ENCODE measurements at regions not wholly inside any gene's neighbourhood (a gene's known extent, or its start where the extent isn't known, plus 50 kb on each side); places are given as distances from the start of the nearest gene placed in this dataset.
"Not testable (repeated sequence)": the region's sequence is repeated elsewhere in the genome, so short reads cannot be mapped to it uniquely, and the experiment has no call there.

GRCh38 chrX:121457096-121457495 is 409.7 kb downstream of the GLUD2 start:
- DNase-seq: no peak

GRCh38 chrX:121479406-121479805 is 432.0 kb downstream of the GLUD2 start:
- no peak for DNase-seq

DNA sequence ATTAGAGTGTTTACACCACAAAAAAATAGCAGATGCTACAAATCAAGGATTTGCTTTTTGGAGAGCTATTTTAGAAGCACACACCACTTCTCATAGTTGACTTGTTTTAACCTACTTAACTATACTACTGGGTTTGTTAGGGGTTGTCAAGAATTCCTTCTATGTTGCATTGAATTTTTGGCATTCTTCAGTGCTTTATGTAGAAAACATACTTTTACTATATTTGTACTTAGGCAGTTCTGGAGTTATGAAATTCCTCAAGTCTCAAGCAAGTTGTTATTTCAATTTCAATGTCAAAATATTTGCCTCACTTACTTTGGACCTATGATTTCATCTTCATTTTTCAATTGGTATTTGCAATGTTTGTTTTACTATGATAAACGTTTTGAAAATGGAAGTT is 449.6 kb downstream of the GLUD2 start:
- DNase-seq: no peak

DNA sequence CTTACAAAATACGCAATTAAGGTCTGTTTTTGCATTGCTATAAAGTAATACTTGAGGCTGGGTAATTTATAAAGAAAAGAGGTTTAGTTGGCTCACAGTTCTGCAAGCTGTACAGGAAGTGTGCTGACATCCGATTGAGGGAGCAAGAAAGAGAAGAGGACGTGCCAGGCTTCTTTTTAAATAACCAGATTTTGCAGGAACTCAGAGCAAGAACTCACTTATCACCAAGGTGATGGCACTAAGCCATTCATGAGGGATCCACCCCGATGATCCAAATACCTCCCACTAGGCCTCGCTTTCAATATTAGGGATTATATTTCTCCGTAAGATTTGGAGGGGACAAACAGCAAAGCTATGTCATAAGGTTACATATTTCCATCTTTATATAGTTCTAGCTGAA is 456.7 kb downstream of the GLUD2 start:
- DNase-seq: no peak

- no peak for DNase-seq
Measured at GRCh38 chrX:121546317-121546716, 498.9 kb downstream of the GLUD2 start.

DNA sequence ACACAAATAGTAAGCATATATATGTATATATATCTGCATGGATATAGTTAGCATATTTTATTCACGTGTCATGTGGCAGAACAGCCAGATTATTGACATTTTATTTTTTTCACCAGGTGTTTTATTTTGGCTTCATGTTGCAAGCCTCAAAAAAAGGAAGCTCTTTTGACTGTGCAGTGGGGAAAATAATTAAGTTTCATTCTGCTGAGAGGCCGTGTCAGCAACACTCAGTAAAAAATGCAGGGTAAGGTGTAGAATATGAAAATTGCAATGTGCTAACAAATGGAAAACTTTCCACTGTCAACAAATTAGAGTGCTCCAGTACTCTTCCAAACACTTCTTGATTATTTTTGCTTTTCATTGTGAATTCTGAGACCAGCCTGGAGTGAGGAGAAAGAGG is 511.5 kb downstream of the GLUD2 start:
- DNase-seq: no peak

DNA sequence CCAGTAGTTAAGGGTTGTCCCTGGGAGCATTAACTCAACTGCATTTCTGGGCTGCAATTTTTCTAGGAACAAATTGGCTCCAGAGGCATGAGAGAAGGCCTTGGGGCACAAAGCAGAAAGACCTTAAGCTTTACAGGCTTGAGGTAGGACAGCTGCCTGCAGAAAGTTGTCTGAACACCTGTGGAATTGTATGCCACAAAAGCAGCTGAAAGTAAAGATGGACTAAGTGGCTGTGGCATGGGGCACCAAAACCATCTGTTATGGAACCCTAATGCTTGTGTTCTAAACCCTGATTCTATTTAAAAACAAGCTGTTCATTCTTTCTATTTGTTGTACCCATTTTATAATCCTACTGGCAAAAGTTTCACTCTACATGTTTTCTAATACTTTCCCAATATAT is 515.2 kb downstream of the GLUD2 start:
- DNase-seq: no peak

GRCh38 chrX:121569609-121570008 is 522.2 kb downstream of the GLUD2 start:
- DNase-seq: no peak

DNA sequence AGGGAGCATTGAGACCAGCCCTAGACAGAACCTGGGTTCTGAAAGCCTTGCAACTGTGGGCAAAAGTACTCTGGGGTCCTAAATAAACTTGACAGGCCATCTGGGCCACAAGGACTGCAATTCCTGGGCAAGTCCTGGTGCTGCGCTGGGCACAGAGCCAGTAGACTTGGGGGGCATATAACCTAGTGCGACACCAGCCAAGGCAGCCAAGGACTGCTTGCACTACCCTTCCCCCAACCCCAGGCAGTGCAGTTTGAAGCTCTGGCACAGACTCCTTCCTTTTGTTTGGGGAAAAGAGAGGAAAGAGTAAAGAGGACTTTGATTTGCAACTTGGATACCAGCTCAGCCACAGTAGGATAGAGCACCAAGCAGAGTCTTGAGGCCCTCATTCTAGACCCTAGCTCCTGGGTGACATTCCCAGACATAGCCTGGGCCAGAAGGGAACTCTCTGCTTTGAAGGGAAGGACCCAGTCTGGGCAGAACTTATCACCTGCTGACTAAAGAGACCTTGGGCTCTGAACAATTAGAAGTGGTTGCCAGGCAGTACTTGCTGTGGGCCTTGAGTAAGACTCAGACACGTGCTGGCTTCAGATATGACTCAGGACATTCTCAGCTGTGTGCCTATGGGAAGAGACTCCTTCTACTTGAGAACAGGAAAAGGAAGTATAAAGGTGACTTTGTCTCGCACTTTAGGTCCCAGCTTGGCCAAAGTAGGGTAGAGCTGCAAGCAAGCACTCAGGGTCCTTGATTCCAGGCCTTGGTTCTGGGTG is 522.8 kb downstream of the GLUD2 start:
- no peak for DNase-seq

- DNase-seq: no peak
Measured at GRCh38 chrX:121571333-121571732, 523.9 kb downstream of the GLUD2 start.

DNA sequence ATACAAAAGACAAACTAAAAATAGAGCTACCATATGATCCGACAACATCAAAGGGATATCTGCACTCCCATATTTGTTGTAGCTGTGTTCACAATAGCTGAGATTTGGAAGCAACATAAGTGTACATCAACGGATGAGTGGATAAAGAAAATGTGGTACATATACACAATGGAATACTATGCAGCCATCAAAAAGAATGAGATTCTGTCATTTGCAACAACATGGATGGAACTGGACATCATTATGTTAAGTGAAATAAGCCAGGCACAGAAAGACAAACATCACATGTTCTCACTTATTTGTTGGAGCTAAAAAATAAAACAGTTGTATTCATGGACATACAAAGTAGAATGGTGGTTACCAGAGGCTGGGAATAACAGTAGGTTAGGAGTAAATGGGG is 527.0 kb downstream of the GLUD2 start:
- not testable (repeated sequence) for DNase-seq

DNA sequence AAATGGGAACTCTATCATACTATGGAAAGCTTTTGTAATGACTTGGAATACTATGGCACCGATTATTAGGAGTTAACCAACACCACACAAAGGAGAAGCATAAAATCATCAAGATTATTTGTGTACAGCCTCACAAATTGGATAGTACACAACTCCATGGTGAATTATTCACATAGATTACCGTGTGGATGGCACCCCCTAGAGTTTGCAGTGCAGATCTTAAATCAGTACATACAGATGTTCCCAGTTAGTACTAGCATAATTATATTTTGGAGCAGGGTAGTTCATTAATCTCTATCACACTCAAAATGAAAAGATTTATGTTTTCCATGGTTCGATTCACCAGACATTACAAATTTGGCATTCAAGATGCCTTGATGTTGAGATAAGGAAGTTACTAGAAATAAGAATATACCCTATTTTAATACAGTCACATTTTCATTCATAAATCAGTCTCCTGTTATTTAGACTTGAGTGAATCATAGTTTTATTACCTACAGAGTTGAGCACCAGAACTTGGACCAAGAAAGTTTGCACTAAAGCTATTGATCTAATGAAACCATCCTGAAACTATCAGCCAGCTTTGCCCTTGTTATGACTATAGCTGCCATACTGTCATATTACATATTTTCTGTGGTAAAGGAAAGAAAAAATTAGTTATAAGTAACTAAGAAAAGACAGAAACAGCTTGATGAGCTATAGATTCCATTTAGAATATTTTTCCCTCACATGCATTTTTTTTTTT is 531.8 kb downstream of the GLUD2 start:
- DNase-seq: peak; percentile 27

DNA sequence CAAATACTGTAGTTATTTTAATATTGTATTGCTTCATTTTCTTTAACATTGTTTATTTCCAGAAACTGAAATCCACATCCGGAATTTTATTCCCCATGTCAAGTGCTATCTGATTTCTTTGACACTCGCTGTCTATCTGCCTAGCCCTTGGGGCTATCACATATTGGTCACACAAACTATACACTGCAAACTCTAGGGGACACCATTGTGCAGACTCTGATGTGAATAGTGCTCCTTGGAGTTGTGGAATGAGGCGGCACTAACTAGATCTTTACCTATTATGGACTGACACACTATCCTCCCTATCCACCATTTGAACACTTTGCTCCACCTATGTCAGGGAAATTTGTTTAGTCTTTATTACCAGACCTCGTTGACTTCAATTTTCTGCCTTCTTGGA is 534.5 kb downstream of the GLUD2 start:
- peak; percentile 13 for DNase-seq

- DNase-seq: no peak
Measured at GRCh38 chrX:121585626-121586025, 538.2 kb downstream of the GLUD2 start.

DNA sequence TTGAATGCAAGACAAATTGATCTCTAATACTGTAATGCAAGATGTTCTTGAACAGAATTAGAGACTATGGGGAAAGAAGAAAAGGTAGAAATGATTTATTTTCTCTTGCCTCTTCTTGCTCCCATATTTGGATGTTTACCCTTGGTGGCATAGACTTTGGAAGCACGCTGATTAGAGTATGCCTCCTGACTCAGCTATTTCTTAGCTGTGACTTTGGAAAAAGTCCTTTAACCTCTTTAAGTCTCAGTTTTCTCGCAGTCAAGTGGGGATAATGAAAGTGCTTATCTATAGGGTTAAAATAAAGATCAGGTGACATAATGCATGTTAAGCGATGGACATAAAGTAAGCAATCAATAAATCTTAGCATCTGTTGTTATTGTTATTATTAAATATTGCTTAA is 545.5 kb downstream of the GLUD2 start:
- DNase-seq: no peak

GRCh38 chrX:121598356-121598755 is 550.9 kb downstream of the GLUD2 start:
- no peak for DNase-seq

DNA sequence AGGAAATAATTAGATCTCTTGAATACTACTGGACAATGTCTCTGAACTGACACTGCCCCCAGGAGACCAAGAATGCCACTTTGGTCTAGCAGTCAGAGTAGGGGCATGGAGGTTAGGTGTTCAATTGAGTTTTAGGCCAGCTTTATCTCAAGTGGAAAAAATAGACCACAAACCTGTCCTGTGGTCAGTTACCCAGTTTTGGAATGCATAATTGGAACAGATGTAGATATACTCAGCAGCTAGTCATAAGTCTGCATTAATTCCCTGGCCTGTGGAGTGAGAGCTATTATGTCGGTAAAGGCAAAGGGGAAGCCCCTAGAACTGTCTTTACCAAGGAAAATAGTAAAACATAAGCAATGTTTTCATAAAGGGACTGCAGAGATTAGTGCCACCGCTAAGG is 587.7 kb downstream of the GLUD2 start:
- DNase-seq: no peak

- no peak for DNase-seq
Measured at GRCh38 chrX:121639781-121640180, 592.4 kb downstream of the GLUD2 start.

DNA sequence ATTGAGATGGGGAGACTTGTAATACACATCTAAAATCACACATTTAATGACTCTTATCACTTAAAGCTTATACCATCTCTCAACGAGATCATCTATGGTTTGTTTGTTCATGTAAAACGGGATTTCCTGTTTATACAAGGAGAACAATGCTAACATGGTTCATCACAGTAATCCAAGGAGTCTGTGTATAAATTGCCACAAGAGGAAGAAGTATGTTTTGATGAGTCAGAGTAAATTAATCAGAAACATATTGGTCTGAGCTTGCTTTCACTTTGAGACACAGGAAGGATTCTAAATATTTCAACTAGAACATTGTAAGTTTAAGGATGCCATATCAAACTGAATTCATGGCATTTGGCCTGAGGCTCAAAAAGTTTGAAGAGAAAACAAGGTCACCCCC is 594.1 kb downstream of the GLUD2 start:
- peak; percentile 65 for DNase-seq

- no peak for DNase-seq
Measured at GRCh38 chrX:121642415-121642814, 595.0 kb downstream of the GLUD2 start.

- no peak for DNase-seq
Measured at GRCh38 chrX:121649417-121649816, 602.0 kb downstream of the GLUD2 start.

DNA sequence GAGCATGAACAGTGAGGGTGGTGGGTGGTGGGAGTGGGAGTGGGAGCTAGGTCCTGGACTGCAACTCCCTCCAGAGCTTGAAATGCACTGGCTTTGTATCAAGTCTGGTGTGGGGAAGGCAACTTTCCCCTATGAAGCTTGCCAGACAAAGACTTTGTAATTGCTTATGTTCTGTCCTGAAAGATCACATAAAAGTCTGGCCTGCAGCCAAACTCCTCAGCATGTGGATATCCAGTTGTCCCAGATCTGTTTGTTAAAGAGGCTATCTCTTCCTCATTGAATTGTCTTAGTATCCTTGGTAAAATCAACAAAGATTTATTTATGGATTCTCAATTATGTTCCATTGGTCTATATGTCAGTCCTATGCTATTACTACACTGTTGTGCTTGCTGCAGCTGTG is 607.9 kb downstream of the GLUD2 start:
- DNase-seq: peak; percentile 89

DNA sequence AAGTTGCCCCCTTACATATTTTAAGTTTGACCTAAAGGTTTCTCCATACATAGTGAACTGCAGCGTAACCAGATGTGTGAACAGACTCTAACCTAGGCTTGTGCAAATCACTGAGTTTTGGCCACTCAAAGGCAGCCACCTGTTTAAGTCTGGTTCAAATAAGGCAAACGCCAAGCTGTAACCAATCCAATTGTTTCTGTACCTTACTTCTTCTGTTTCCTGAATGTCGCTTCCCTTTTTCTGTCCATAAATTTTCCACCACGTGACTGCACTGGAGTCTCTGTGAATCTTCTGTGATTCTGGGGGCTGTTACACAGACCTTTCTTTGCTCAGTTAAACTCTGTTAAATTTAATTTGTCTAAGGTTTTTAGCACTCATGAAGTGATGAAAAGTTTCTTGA is 618.8 kb downstream of the GLUD2 start:
- no peak for DNase-seq

- DNase-seq: no peak
Measured at GRCh38 chrX:121671649-121672048, 624.2 kb downstream of the GLUD2 start.

GRCh38 chrX:121709236-121709635 is 661.8 kb downstream of the GLUD2 start:
- DNase-seq: not testable (repeated sequence)
